ENCODE measurements at regions not wholly inside any gene's neighbourhood (a gene's known extent, or its start where the extent isn't known, plus 50 kb on each side); places are given as distances from the start of the nearest gene placed in this dataset.
A peak's percentile ranks its signal among the peaks of the same experiment; 100 is the strongest.

DNA sequence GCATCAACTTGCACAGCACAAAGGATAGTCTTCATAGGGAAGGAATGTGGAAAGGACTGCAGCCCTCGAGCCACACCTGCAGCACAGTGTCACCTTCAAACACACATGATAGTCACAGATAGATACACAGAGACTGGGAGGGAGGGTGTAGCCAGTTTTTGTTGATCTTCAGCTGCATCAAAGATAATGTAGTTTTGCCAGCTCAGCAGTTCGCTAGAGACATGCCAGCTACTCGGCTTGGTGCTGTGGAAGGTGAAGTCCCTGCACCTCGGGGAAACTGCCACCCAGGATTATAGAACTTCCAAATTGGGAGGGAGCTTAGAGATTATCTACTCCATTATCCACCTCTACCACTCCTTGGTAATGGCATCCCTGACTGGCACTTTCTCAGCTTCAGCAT lies 92.9 kb upstream of the PAK3 start:
- Histone ChIP-seq H3F3A (ENCODE audit: control insufficient read depth, insufficient read depth) (no peaks in the 10 kb centered on the region), H3K79me2 (ENCODE audit: control insufficient read depth, low read length) (no peaks in the 10 kb centered on the region), H3K36me3 (ENCODE audit: control insufficient read depth, low read length) (no peaks in the 10 kb centered on the region), H3K27me3 (ENCODE audit: control insufficient read depth, low read length) (no peaks in the 10 kb centered on the region), H3K4me2 (ENCODE audit: low read length) (no peak overlapping the region), H3K9me2 (replicated peaks; ENCODE audit: control insufficient read depth, low read length) (no peaks in the 10 kb centered on the region), H3K4me1 (ENCODE audit: control insufficient read depth, low read length) (no peaks in the 10 kb centered on the region), H3K4me3 (ENCODE audit: low read length) (no peak overlapping the region), H3K27ac (ENCODE audit: low read depth, low read length) (no peak overlapping the region), H4K20me1 (ENCODE audit: control insufficient read depth, insufficient read depth, low read depth, low read length) (no peaks in the 10 kb centered on the region), H3K9me3 (ENCODE audit: control insufficient read depth, insufficient read depth, low read length) (no peaks in the 10 kb centered on the region)
- no peak for TF ChIP-seq EZH2phosphoT487 (IDR thresholded peaks at IDR 0.05; ENCODE audit: borderline replicate concordance, low read length)
- TF ChIP-seq CTCF (IDR thresholded peaks at IDR 0.05; ENCODE audit: low read depth, low read length, poor library complexity, severe bottlenecking) = no peak

GRCh38 chrX:110992611-110993010 lies 103.4 kb upstream of the PAK3 start:
- Histone ChIP-seq H3K9me2 (replicated peaks; ENCODE audit: control insufficient read depth, low read length) (no peaks in the 10 kb centered on the region), H3F3A (ENCODE audit: control insufficient read depth, insufficient read depth) (no peaks in the 10 kb centered on the region), H3K9me3 (ENCODE audit: control insufficient read depth, insufficient read depth, low read length) (no peaks in the 10 kb centered on the region), H3K79me2 (ENCODE audit: control insufficient read depth, low read length) (no peaks in the 10 kb centered on the region), H3K27me3 (ENCODE audit: control insufficient read depth, low read length) (no peaks in the 10 kb centered on the region), H3K27ac (ENCODE audit: low read depth, low read length) (no peak overlapping the region), H3K4me2 (ENCODE audit: low read length) (no peak overlapping the region), H4K20me1 (ENCODE audit: control insufficient read depth, insufficient read depth, low read depth, low read length) (no peaks in the 10 kb centered on the region), H3K4me1 (ENCODE audit: control insufficient read depth, low read length) (no peaks in the 10 kb centered on the region), H3K36me3 (ENCODE audit: control insufficient read depth, low read length) (no peaks in the 10 kb centered on the region), H3K4me3 (ENCODE audit: low read length) (no peak overlapping the region)
- TF ChIP-seq EZH2phosphoT487 (IDR thresholded peaks at IDR 0.05; ENCODE audit: borderline replicate concordance, low read length) = no peak
- peak; percentile 39 for TF ChIP-seq CTCF (IDR thresholded peaks at IDR 0.05; ENCODE audit: low read depth, low read length, poor library complexity, severe bottlenecking)

DNA sequence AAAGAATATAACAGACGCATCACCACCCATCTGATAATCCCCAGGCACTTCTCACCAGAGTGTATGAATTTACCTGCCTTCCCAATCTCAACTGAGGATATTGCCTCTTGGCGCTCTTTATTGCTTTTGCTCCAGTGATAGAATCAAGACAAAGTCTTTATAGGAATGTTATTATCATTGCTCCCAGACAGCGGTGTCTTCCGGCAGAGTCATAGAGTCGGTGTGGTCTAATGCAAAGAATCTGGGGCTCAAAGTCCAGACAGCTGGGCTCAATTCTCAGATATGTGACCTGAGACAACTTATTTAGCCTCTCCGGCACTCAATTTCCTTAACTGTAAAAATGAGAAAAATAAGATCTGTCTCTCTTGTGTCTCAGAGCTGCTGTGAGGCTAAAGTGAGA lies 106.1 kb upstream of the PAK3 start:
- Histone ChIP-seq H3K4me1 (ENCODE audit: control insufficient read depth, low read length) (no peaks in the 10 kb centered on the region), H3K36me3 (ENCODE audit: control insufficient read depth, low read length) (no peaks in the 10 kb centered on the region), H3F3A (ENCODE audit: control insufficient read depth, insufficient read depth) (no peaks in the 10 kb centered on the region), H3K4me2 (ENCODE audit: low read length) (no peak overlapping the region), H3K9me3 (ENCODE audit: control insufficient read depth, insufficient read depth, low read length) (no peaks in the 10 kb centered on the region), H3K27ac (ENCODE audit: low read depth, low read length) (no peak overlapping the region), H3K79me2 (ENCODE audit: control insufficient read depth, low read length) (no peaks in the 10 kb centered on the region), H3K9me2 (replicated peaks; ENCODE audit: control insufficient read depth, low read length) (no peaks in the 10 kb centered on the region), H3K27me3 (ENCODE audit: control insufficient read depth, low read length) (no peaks in the 10 kb centered on the region), H3K4me3 (ENCODE audit: low read length) (no peak overlapping the region), H4K20me1 (ENCODE audit: control insufficient read depth, insufficient read depth, low read depth, low read length) (no peaks in the 10 kb centered on the region)
- no peak for TF ChIP-seq EZH2phosphoT487 (IDR thresholded peaks at IDR 0.05; ENCODE audit: borderline replicate concordance, low read length)
- no peak for TF ChIP-seq CTCF (IDR thresholded peaks at IDR 0.05; ENCODE audit: low read depth, low read length, poor library complexity, severe bottlenecking)

GRCh38 chrX:110989447-110989846 lies 106.5 kb upstream of the PAK3 start:
- Histone ChIP-seq H3F3A (ENCODE audit: control insufficient read depth, insufficient read depth) (no peaks in the 10 kb centered on the region), H3K4me2 (ENCODE audit: low read length) (no peak overlapping the region), H3K27me3 (ENCODE audit: control insufficient read depth, low read length) (no peaks in the 10 kb centered on the region), H3K27ac (ENCODE audit: low read depth, low read length) (no peak overlapping the region), H3K36me3 (ENCODE audit: control insufficient read depth, low read length) (no peaks in the 10 kb centered on the region), H3K4me3 (ENCODE audit: low read length) (no peak overlapping the region), H3K4me1 (ENCODE audit: control insufficient read depth, low read length) (no peaks in the 10 kb centered on the region), H3K9me3 (ENCODE audit: control insufficient read depth, insufficient read depth, low read length) (no peaks in the 10 kb centered on the region), H3K79me2 (ENCODE audit: control insufficient read depth, low read length) (no peaks in the 10 kb centered on the region), H3K9me2 (replicated peaks; ENCODE audit: control insufficient read depth, low read length) (no peaks in the 10 kb centered on the region), H4K20me1 (ENCODE audit: control insufficient read depth, insufficient read depth, low read depth, low read length) (no peaks in the 10 kb centered on the region)
- TF ChIP-seq EZH2phosphoT487 (IDR thresholded peaks at IDR 0.05; ENCODE audit: borderline replicate concordance, low read length) = no peak
- TF ChIP-seq CTCF (IDR thresholded peaks at IDR 0.05; ENCODE audit: low read depth, low read length, poor library complexity, severe bottlenecking) = no peak

All from DOHH2 (cell line).